IMR-90 (cell line): ENCODE measurements at regions not wholly inside any gene's neighbourhood (a gene's known extent, or its start where the extent isn't known, plus 50 kb on each side); places are given as distances from the start of the nearest gene placed in this dataset.

ENCODE experiments used
- BHLHE40 ChIP-seq: fragments of 150-350 bp; IDR thresholded peaks from 2 replicates; pipeline ENCODE4 v1.6.1; 2016; ENCODE audit warnings: mild to moderate bottlenecking, low read depth, low read length
- CEBPB ChIP-seq: IDR thresholded peaks from 2 replicates; pipeline ENCODE4 v1.6.1; 2012; ENCODE audit warnings: low read depth, low read length, improper control_type of control experiment
- CTCF ChIP-seq: conservative IDR thresholded peaks from 2 replicates; pipeline ENCODE4 v1.5.1; 2012; ENCODE audit warnings: mild to moderate bottlenecking, low read depth, low read length, improper control_type of control experiment
- MAFK ChIP-seq: IDR thresholded peaks from 2 replicates; pipeline ENCODE4 v1.6.1; 2012; ENCODE audit warnings: low read depth, low read length, improper control_type of control experiment
- MAZ ChIP-seq: IDR thresholded peaks from 2 replicates; pipeline ENCODE4 v1.6.1; 2012; ENCODE audit warnings: low read depth, mild to moderate bottlenecking, low read length, improper control_type of control experiment, moderate library complexity, borderline replicate concordance
- MXI1 ChIP-seq: IDR thresholded peaks from 2 replicates; pipeline ENCODE4 v1.6.1; 2012; ENCODE audit warnings: low read depth, mild to moderate bottlenecking, low read length, moderate library complexity, borderline replicate concordance
- NFE2L2 ChIP-seq: fragments of 150-350 bp; IDR thresholded peaks from 2 replicates; pipeline ENCODE4 v1.6.1; 2016; ENCODE audit warnings: low read depth, mild to moderate bottlenecking, low read length
- POLR2A ChIP-seq: IDR thresholded peaks from 2 replicates; pipeline ENCODE4 v1.6.1; 2012; ENCODE audit warnings: mild to moderate bottlenecking, low read depth, low read length
- RAD21 ChIP-seq: IDR thresholded peaks from 2 replicates; pipeline ENCODE4 v1.6.1; 2012; ENCODE audit warnings: low read length, improper control_type of control experiment
- RCOR1 ChIP-seq: IDR thresholded peaks from 2 replicates; pipeline ENCODE4 v1.6.1; 2012; ENCODE audit warnings: mild to moderate bottlenecking, low read length, improper control_type of control experiment; ENCODE audit not compliant: insufficient replicate concordance
- RFX5 ChIP-seq: IDR thresholded peaks from 2 replicates; pipeline ENCODE4 v1.8.0; 2012; ENCODE audit warnings: low read depth, mild to moderate bottlenecking, low read length, moderate library complexity
- SMC3 ChIP-seq: fragments of 150-350 bp; IDR thresholded peaks from 2 replicates; pipeline ENCODE4 v1.6.1; 2016; ENCODE audit warnings: low read depth, mild to moderate bottlenecking, antibody characterized with exemption, low read length, moderate library complexity
- USF2 ChIP-seq: fragments of 150-350 bp; IDR thresholded peaks from 2 replicates; pipeline ENCODE4 v1.6.1; 2017; ENCODE audit warnings: mild to moderate bottlenecking, antibody characterized with exemption, low read length, low read depth
- TF ChIP-seq, protein P1 (sequence below): fragments of 150-350 bp; IDR thresholded peaks from 2 replicates; pipeline ENCODE4 v1.6.1; 2016; ENCODE audit warnings: low read depth, mild to moderate bottlenecking, low read length, moderate library complexity, borderline replicate concordance

- TF ChIP-seq CEBPB, result no peak
- TF ChIP-seq POLR2A, result no peak
- no peak for TF ChIP-seq CTCF
- TF ChIP-seq BHLHE40, result no peak
- TF ChIP-seq RCOR1, result no peak
- TF ChIP-seq, protein P1, sequence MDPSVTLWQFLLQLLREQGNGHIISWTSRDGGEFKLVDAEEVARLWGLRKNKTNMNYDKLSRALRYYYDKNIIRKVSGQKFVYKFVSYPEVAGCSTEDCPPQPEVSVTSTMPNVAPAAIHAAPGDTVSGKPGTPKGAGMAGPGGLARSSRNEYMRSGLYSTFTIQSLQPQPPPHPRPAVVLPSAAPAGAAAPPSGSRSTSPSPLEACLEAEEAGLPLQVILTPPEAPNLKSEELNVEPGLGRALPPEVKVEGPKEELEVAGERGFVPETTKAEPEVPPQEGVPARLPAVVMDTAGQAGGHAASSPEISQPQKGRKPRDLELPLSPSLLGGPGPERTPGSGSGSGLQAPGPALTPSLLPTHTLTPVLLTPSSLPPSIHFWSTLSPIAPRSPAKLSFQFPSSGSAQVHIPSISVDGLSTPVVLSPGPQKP, result no peak
- TF ChIP-seq MAFK, result no peak
- no peak for TF ChIP-seq RFX5
- TF ChIP-seq RAD21, result no peak
- TF ChIP-seq USF2, result no peak
- no peak for TF ChIP-seq SMC3
- no peak for TF ChIP-seq MAZ
- no peak for TF ChIP-seq MXI1
- TF ChIP-seq NFE2L2, result no peak
Observed at GRCh38 chr6:82783587-82784236, 281.9 kb downstream of the UBE3D start.
